ENCODE measurements at regions not wholly inside any gene's neighbourhood (a gene's known extent, or its start where the extent isn't known, plus 50 kb on each side); places are given as distances from the start of the nearest gene placed in this dataset.
"Not testable (repeated sequence)": the region's sequence is repeated elsewhere in the genome, so short reads cannot be mapped to it uniquely, and the experiment has no call there.

DNA sequence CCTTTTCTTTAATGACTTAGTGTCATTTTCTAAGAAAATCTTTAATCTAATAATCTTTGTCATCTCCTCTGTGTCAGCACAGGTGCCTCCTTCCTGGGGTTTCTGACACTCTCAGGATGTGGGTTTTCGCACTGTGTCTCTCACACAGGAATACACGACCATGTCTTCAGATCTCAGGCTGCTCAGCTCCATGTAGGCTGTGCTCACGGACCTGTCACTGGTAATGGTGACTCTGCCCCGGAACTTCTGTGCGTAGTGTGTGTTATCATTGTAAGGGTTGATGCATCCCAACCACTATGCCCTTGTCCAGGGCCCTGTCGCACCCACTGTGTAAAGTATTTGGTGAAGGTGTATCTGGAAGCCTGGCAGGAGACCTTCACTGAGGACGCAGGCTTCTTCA, 647.8 kb downstream of the TMEM121 start:
- no peak for DNase-seq

GRCh38 chr14:106177266-106178246, 651.2 kb downstream of the TMEM121 start:
- not testable (repeated sequence) for DNase-seq

GRCh38 chr14:106179761-106180160, 653.4 kb downstream of the TMEM121 start:
- DNase-seq, result no peak

- DNase-seq, result not testable (repeated sequence)
Measured at GRCh38 chr14:106184771-106185170, 658.4 kb downstream of the TMEM121 start.

DNA sequence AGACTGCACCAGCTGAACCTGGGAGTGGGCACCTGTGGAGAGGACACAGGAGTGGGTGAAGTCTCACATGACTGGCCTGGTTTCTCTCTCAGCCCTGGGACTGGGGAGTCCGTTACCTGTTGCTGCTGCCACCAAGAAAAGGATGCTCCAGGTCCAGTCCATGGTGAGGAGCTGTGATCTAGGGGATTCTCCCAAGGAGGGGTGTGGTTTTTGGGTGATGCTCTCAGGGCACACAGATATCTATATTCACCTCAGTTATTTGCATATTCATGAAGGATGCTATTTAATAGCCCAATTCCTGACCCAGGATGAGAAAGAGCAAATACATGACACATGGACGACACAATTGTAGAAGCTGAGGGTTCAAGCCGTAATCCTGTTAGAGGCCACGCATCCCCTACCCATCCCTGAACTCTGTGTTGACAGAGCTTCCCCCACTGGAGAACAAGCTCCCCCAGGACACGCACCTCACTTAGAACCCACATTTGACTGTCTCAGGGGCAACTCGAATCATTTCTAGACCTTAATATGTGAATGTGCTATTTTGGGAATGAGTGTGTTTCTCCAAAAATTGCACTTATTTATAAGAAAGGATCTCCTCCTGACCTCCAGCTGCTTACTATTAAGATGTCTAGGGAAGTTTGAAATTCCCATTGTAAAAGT, 658.9 kb downstream of the TMEM121 start:
- not testable (repeated sequence) for DNase-seq

DNA sequence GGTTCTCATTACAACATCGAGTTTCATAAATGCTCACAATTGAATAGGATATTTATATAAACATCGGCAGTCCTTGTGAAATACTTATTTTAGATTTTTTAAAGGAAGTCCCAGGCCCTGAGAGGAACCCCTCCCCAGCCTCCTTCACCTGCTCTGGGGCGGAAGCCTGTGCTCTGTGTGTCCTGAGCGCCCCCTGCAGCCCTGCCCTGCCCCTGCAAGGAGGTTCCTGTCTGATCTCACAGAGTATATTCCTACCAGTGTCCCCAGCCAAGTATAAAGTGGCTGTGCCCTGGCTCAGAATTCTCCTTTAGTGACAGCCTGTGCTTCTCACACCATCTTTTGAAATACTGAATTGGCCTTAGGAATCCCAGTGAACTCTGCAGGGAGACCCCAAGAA, 659.5 kb downstream of the TMEM121 start:
- DNase-seq, result peak in 1 of 2 donors; percentile 21

DNA sequence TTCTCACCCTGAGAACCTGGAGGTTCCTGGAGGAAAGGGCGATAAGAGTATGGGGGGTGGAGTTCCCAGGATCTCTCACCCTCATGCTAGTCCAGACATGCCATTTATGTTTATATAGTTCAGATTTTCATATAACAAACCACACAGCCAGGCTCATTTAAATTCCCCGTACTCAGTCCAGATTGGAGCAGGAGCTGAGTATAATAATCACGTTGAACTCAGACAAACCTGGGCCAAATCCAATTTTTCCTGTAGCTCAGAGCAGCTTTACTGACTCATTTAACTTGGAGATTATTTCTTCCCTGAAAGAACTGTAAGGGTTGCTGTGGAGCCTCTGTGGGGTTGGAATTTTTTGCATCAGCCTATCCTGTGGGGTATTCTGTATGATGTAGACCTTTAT, 660.8 kb downstream of the TMEM121 start:
- DNase-seq, result no peak

DNA sequence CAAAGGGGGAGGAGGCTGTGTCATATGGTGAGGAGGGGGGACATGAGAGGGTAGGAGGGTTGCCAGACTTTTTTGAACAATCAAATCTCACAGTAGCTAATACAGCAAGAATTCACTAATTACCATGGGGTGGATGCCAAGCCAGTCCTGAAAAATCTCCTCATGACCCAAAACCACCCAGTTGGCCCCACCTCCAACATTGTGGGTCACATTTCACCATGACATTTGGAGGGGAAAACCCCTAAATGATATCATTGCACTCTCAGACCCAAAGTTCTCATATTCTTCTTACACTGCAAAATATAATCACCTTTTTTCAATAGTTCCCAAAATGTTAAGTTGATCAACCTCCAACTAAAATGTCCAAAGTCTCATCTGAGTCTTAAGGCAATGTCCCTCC, 666.3 kb downstream of the TMEM121 start:
- not testable (repeated sequence) for DNase-seq

DNA sequence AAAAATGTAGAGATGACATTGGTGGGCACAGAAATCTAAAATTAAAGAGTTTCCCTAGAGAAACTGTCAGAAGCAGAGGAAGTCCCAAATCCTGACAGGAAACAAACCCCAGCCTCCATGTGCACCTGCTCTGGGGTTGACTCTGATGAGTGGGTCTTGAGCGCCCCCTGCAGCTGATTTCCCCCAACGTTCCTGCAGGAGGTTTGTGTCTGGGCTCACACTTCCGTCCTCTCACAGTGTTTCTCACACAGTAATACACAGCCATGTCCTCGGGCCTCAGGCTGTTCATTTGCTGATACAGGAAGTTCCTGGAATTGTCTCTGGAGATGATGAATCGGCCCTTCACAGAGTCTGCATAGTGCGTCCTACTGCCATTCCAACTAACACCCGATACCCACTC, 670.1 kb downstream of the TMEM121 start:
- DNase-seq, result peak in 1 of 2 donors; percentile 1

GRCh38 chr14:106197264-106197663, 670.9 kb downstream of the TMEM121 start:
- DNase-seq, result not testable (repeated sequence)

- no peak for DNase-seq
Measured at GRCh38 chr14:106199097-106199496, 672.7 kb downstream of the TMEM121 start.

- no peak for DNase-seq
Measured at GRCh38 chr14:106200541-106201315, 674.3 kb downstream of the TMEM121 start.

- no peak for DNase-seq
Measured at GRCh38 chr14:106201376-106201775, 675.0 kb downstream of the TMEM121 start.

- DNase-seq, result no peak
Measured at GRCh38 chr14:106203438-106203837, 677.1 kb downstream of the TMEM121 start.

DNA sequence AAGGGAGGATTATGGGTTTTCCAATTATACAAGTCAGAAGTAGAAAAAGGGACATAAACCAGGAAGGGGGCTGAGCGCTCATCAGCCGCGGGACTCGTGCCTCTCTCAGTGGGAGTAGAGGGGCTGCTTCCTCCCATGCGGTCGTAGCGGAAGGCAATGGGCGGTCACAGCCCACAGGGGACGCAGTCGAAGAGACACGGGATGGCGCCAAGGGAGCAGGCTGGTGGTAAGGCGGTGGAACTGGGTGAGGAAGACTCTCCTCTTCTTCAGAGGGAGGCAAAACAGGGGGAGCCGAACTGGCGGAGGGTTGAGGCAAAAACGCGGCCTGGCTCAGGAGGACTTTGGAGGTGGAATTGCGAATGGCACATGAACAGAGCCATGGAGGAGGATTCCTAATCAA, 677.7 kb downstream of the TMEM121 start:
- DNase-seq, result no peak

- DNase-seq, result no peak
Measured at GRCh38 chr14:106207316-106207715, 680.9 kb downstream of the TMEM121 start.

DNA sequence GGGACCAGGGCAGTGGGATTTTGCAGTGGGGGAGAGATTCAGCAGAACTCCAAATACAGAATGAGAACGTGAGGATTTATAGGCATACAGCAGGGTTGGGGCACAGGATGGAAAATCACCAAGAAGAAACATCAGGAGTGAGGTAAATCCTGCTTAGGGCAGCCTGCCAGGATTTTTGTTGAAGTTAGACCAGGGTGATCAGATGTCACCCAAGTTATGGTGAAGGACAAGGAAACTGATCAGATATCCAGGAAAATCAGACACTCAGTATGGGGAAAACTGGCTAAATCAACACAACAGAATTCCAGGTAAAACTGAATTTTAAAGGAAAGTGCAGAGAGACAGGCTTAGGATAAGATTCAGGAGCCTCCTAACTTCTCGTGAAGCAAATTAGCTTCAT, 682.4 kb downstream of the TMEM121 start:
- no peak for DNase-seq

- DNase-seq, result no peak
Measured at GRCh38 chr14:106209755-106210154, 683.4 kb downstream of the TMEM121 start.

DNA sequence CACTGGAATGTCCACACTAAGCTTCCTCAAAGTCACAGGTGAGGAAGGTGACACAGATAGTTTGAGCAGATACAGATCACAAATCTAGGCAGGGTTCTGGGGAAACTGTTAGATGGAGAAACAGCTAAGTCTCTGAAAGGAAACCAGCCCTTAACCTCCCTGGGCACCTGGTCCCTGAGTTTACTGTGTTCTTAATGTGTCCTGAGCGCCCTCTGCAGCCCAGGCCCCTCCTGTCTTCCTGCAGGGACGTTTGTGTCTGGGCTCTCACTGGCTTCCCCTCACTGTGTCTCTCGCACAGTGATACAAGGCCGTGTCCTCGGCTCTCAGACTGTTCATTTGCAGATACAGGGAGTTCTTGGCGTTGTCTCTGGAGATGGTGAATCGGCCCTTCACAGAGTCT, 684.3 kb downstream of the TMEM121 start:
- DNase-seq, result no peak

DNA sequence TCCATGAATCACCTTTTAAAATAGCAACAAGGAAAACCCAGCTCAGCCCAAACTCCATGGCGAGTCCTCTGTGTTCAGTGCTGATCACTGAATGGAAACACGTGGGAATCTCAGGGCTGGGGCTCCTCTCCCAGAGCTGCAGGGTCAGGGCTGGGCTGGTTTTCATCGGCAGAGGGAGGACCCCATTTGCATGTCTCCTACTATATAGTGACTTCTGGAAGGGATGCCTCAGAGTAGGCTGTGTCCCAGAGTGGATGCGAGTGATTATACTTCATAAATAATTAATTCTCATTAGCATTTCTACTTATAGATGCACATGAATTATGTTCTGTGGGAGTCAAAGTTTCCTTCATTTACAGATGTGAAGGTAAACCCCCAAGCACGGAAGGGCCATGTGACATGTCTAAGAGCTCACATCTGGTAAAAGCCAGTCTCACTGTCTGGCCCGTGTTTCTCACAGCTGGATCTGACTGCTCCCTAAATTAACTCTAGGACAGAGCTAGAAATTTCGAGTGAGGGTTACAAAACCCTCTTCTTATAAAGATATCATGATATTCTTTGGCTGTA, 685.0 kb downstream of the TMEM121 start:
- no peak for DNase-seq

DNA sequence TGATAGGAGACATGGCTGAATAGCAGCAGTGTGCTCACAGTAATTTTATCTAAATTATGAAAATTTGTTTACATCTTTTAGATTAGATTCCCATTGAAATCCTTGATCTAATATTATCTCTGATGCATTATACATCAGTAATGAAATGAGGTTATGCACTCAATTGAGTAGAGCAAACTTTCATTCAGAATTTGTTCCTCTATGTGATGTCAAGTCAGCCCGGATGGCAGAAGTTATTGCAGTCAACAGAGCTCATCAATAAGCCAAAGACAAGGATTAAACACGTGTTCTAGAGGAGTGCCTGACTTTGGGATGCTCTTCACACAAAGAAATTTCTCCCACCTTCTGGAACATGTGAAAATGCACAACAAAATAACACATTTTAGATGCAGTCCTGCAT, 688.8 kb downstream of the TMEM121 start:
- no peak for DNase-seq

DNA sequence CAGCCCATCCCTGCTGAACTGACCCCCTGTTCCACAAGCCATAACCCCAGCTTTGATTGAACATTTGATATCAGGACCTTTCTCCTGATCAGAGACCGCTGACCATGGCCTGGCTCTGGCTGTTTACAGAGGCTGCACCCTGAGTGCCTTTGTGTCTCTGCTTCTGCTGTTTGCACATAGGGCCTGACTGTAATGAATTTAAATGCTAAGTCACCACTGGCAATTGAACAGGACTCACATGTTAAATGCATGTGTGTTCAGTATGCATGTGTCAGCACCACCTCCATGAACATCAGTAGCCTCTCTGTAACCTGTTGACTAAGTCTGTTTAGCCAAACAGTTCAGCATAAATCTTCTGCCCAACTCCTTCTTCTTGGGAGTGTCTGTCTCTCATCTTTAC, 690.3 kb downstream of the TMEM121 start:
- DNase-seq, result no peak

DNA sequence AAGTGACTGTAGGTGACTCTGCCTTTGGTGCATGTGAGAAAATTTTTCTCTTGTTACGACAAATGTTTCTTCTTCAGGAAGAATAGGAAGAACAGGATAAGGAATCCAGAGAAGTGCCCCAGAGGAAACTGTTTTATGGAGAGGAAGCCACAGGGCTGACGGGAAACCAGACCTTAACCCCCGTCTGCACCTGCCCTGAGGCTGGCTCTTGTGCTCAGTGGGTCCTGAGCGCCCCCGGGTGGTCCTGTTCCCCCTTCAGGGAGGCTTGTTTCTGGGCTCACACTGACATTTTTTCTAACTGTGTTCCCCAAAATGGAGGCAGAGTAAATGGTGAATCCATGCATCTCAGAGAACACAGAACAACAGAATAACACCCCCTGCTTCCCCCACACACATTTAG, 691.8 kb downstream of the TMEM121 start:
- DNase-seq, result no peak

Data from inflammatory macrophage (primary cell).